Liver (tissue), 8 donors: ENCODE measurements at regions not wholly inside any gene's neighbourhood (a gene's known extent, or its start where the extent isn't known, plus 50 kb on each side); places are given as distances from the start of the nearest gene placed in this dataset.

Source experiments
- DNase-seq: peaks from one replicate; pipeline ENCODE4 v3.0.0-alpha.2; 2017; ENCODE audit warnings: low spot score
- H3K27ac ChIP-seq, 2 donors: one replicate each; pipeline ENCODE4 v1.7.0; 2013; ENCODE audit warnings: inconsistent platforms in 2 of 2, low read length in 2 of 2, control low read depth in 1 of 2, low read depth in 1 of 2, mild to moderate bottlenecking in 1 of 2
- H3K27me3 ChIP-seq, 4 donors: one replicate each; pipeline versions ENCODE4 v1.6.1 to v1.7.0; 2013; ENCODE audit warnings: low read length in 3 of 4, inconsistent platforms in 1 of 4, mild to moderate bottlenecking in 1 of 4, moderate library complexity in 1 of 4; ENCODE audit not compliant: control insufficient read depth in 4 of 4, insufficient read depth in 4 of 4
- H3K36me3 ChIP-seq, 4 donors: one replicate each; pipeline versions ENCODE4 v1.6.1 to v1.7.0; 2013; ENCODE audit warnings: low read length in 3 of 4, mild to moderate bottlenecking in 3 of 4, low read depth in 1 of 4, moderate library complexity in 1 of 4; ENCODE audit not compliant: control insufficient read depth in 4 of 4, insufficient read depth in 3 of 4
- H3K4me1 ChIP-seq, 4 donors: one replicate each; pipeline versions ENCODE4 v1.6.1 to v1.7.0; 2013; ENCODE audit warnings: low read length in 3 of 4, mild to moderate bottlenecking in 3 of 4, moderate library complexity in 1 of 4; ENCODE audit not compliant: control insufficient read depth in 4 of 4, insufficient read depth in 4 of 4
- H3K4me3 ChIP-seq, 3 donors: one replicate each; pipeline versions ENCODE4 v1.6.1 to v1.7.0; 2013; ENCODE audit warnings: low read length in 3 of 3, control low read depth in 1 of 3, low read depth in 1 of 3, mild to moderate bottlenecking in 1 of 3
- H3K9ac ChIP-seq, 2 donors: one replicate each; pipeline ENCODE4 v1.7.0; 2013; ENCODE audit warnings: low read length in 2 of 2, mild to moderate bottlenecking in 2 of 2, moderate library complexity in 2 of 2, control low read depth in 1 of 2, low read depth in 1 of 2
- H3K9me3 ChIP-seq, 4 donors: one replicate each; pipeline versions ENCODE4 v1.6.1 to v1.7.0; 2013; ENCODE audit warnings: low read length in 3 of 4; ENCODE audit not compliant: control insufficient read depth in 4 of 4
- FOXA1 ChIP-seq: IDR thresholded peaks from 2 replicates; pipeline ENCODE4 v1.6.1; 2016; ENCODE audit warnings: antibody characterized with exemption
- FOXA2 ChIP-seq: IDR thresholded peaks from 2 replicates; pipeline ENCODE4 v1.6.1; 2016; ENCODE audit warnings: antibody characterized with exemption
- GABPA ChIP-seq, 2 donors: IDR thresholded peaks in 1 of 2; conservative IDR thresholded peaks in 1 of 2; 2 replicates each; pipeline ENCODE4 v1.6.1; 2016; ENCODE audit warnings: antibody characterized with exemption in 2 of 2, mild to moderate bottlenecking in 1 of 2, moderate library complexity in 1 of 2
- HNF4A ChIP-seq, 2 donors: conservative IDR thresholded peaks; 2 replicates each; pipeline ENCODE4 v1.6.1; 2016; ENCODE audit warnings: antibody characterized with exemption in 2 of 2, mild to moderate bottlenecking in 2 of 2
- HNF4G ChIP-seq: IDR thresholded peaks from 2 replicates; pipeline ENCODE4 v1.6.1; 2016; ENCODE audit warnings: antibody characterized with exemption
- JUND ChIP-seq, 2 donors: IDR thresholded peaks; 2 replicates each; pipeline ENCODE4 v1.6.1; 2016; ENCODE audit warnings: antibody characterized with exemption in 2 of 2
- NR2F2 ChIP-seq: IDR thresholded peaks from 2 replicates; pipeline ENCODE4 v1.6.1; 2016; ENCODE audit warnings: antibody characterized with exemption
- REST ChIP-seq: IDR thresholded peaks from 2 replicates; pipeline ENCODE4 v1.6.1; 2016; ENCODE audit warnings: antibody characterized with exemption, mild to moderate bottlenecking
- SP1 ChIP-seq: IDR thresholded peaks from 2 replicates; pipeline ENCODE4 v1.6.1; 2018; ENCODE audit warnings: antibody characterized with exemption, mild to moderate bottlenecking
- TAF1 ChIP-seq: conservative IDR thresholded peaks from 2 replicates; pipeline ENCODE4 v1.6.1; 2016; ENCODE audit warnings: antibody characterized with exemption, mild to moderate bottlenecking
- YY1 ChIP-seq: IDR thresholded peaks from 2 replicates; pipeline ENCODE4 v1.6.1; 2016; ENCODE audit warnings: antibody characterized with exemption, mild to moderate bottlenecking
- ZBTB33 ChIP-seq: IDR thresholded peaks from 2 replicates; pipeline ENCODE4 v1.6.1; 2016; ENCODE audit warnings: antibody characterized with exemption
- WGBS: extraction: QIAGEN DNeasy Blood & Tissue Kit; methylation state at CpG from one replicate; pipeline ENCODE4 v1.1.7; 2013; 5-methylcytosine and 5-hydroxymethylcytosine counted together
- TF ChIP-seq, protein P1 (sequence below): fragments of 150-350 bp; IDR thresholded peaks from 2 replicates; pipeline ENCODE4 v1.5.1; 2017; ENCODE audit warnings: improper control_type of control experiment, low read depth, low read length; ENCODE audit not compliant: missing input control
- TF ChIP-seq, protein P2 (sequence below): IDR thresholded peaks from 2 replicates; pipeline ENCODE4 v1.6.1; 2016; ENCODE audit warnings: antibody characterized with exemption
- donor health status: healthy.
- donor health status: healthy.
- donor health status: healthy.
- donor health status: healthy.
- donor health status: healthy.

DNA sequence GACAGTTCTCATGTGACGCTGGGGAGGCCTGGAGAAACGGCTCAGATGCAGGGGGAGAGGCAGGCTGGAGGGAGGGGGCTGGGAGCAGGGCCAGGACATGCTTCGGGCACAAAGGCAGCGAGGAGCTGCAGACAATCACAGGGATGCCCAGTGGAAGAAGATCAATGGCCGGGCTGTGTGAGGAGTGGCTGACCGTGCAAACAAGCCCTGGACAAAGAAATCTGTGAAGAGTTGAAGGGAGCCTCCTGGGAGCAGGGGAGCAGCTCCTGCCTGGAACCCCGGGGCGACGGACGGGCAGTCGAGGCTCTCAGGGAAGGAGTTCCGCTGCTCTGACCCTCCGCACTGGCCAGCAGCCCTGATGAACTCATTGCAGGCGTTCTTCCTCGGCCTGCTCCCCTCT is 126.7 kb upstream of the B3GAT1 start:
- 89% methylated on average over 15 of the region's 15 CpGs for WGBS
- Histone ChIP-seq H3K4me1 (no peaks in the 10 kb centered on the region), H3K36me3 (no peaks in the 10 kb centered on the region), H3K27me3 (no peaks in the 10 kb centered on the region), H3K9ac (no peak overlapping the region), H3K27ac (no peak overlapping the region), H3K9me3 (no peaks in the 10 kb centered on the region), H3K4me3 (no peak overlapping the region)
- TF ChIP-seq YY1, result no peak
- no peak for TF ChIP-seq REST
- TF ChIP-seq NR2F2, result no peak
- DNase-seq, result no peak

DNA sequence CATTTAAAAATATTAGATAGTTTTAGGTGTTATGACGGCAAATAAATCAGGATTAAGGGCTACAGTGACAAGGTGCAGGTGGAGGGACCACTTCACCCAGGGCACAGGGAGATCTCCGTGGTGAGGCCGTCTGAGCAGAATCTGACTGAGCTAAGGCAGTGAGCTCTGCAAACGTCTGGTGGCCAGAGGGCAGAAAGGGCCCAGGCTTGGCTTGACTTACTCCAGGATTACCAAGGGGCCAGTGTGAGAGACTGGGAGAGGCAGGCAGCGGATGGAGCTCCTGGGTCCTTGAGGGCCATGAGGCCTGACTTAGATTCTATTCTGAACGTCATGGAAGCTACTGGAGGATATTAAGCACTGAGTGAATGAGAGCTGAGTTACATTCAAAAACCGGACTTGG is 125.9 kb upstream of the B3GAT1 start:
- H3K9me3 ChIP-seq, result no peaks in the 10 kb centered on the region
- no peaks in the 10 kb centered on the region for H3K4me1 ChIP-seq
- WGBS, result 87% methylated on average over 7 of the region's 7 CpGs

GRCh38 chr11:134537296-134537695 is 125.3 kb upstream of the B3GAT1 start:
- no peak overlapping the region for H3K4me3 ChIP-seq
- H3K4me1 ChIP-seq, result no peaks in the 10 kb centered on the region
- no peaks in the 10 kb centered on the region for H3K9me3 ChIP-seq
- TF ChIP-seq TAF1 (no peak), SP1 (no peak), JUND (IDR thresholded peaks at IDR 0.05) (no peak), ZBTB33 (no peak), YY1 (no peak), HNF4A (conservative IDR thresholded peaks at IDR 0.05) (no peak), GABPA (IDR thresholded peaks at IDR 0.05 in 1 of 2, conservative IDR thresholded peaks at IDR 0.05 in 1 of 2) (no peak)
- TF ChIP-seq, protein P1, sequence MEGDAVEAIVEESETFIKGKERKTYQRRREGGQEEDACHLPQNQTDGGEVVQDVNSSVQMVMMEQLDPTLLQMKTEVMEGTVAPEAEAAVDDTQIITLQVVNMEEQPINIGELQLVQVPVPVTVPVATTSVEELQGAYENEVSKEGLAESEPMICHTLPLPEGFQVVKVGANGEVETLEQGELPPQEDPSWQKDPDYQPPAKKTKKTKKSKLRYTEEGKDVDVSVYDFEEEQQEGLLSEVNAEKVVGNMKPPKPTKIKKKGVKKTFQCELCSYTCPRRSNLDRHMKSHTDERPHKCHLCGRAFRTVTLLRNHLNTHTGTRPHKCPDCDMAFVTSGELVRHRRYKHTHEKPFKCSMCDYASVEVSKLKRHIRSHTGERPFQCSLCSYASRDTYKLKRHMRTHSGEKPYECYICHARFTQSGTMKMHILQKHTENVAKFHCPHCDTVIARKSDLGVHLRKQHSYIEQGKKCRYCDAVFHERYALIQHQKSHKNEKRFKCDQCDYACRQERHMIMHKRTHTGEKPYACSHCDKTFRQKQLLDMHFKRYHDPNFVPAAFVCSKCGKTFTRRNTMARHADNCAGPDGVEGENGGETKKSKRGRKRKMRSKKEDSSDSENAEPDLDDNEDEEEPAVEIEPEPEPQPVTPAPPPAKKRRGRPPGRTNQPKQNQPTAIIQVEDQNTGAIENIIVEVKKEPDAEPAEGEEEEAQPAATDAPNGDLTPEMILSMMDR, result no peak
- no peak overlapping the region for H3K9ac ChIP-seq
- H3K27ac ChIP-seq, result no peak overlapping the region
- WGBS, result 55% methylated on average over 11 of the region's 11 CpGs
- H3K27me3 ChIP-seq, result no peaks in the 10 kb centered on the region
- no peak for DNase-seq
- H3K36me3 ChIP-seq, result no peaks in the 10 kb centered on the region

More for the DNA sequence above, 125.9 kb upstream of the B3GAT1 start:
- DNase-seq, result no peak
- TF ChIP-seq, protein P2, sequence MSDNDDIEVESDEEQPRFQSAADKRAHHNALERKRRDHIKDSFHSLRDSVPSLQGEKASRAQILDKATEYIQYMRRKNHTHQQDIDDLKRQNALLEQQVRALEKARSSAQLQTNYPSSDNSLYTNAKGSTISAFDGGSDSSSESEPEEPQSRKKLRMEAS, result no peak
- no peak for TF ChIP-seq FOXA2
- no peak for TF ChIP-seq HNF4G
- no peak for TF ChIP-seq FOXA1
- H3K4me3 ChIP-seq, result no peak overlapping the region
- no peak overlapping the region for H3K27ac ChIP-seq
- no peak overlapping the region for H3K9ac ChIP-seq
- H3K36me3 ChIP-seq, result no peaks in the 10 kb centered on the region
- no peaks in the 10 kb centered on the region for H3K27me3 ChIP-seq
